ENCODE measurements at regions not wholly inside any gene's neighbourhood (a gene's known extent, or its start where the extent isn't known, plus 50 kb on each side); places are given as distances from the start of the nearest gene placed in this dataset.

- CTCF ChIA-PET (ENCODE audit: unreplicated experiment), result no interaction called here
- intact Hi-C loops (cut with micrococcal nuclease; ENCODE audit: unreplicated experiment), result no loop called here
- no peaks in the 10 kb centered on the region for H3K9me2 ChIP-seq (ENCODE audit: insufficient read depth, low read length)
Measured at GRCh38 chr6:153634416-153634815, 404.6 kb upstream of the OPRM1 start.

GRCh38 chr6:153625089-153625488 lies 414.0 kb upstream of the OPRM1 start:
- Histone ChIP-seq H3K4me3 (ENCODE audit: low read depth, low read length, poor library complexity, severe bottlenecking) (no peak overlapping the region), H3K27ac (ENCODE audit: low read depth, low read length, poor library complexity, severe bottlenecking) (no peak overlapping the region), H3K4me1 (ENCODE audit: insufficient read depth, low read length, poor library complexity, severe bottlenecking) (no peaks in the 10 kb centered on the region), H2AFZ (ENCODE audit: low read length) (no peak overlapping the region), H3K4me2 (ENCODE audit: low read length) (no peak overlapping the region), H3K9me3 (ENCODE audit: low read length) (no peaks in the 10 kb centered on the region), H4K20me1 (ENCODE audit: insufficient read depth, low read length) (no peaks in the 10 kb centered on the region), H3K79me2 (ENCODE audit: insufficient read depth, low read depth, low read length) (no peaks in the 10 kb centered on the region), H3K36me3 (ENCODE audit: insufficient read depth, low read length) (no peaks in the 10 kb centered on the region), H3K9me2 (ENCODE audit: insufficient read depth, low read length) (no peaks in the 10 kb centered on the region)
- no peak for DNase-seq (ENCODE audit: low spot score)
- ChIA-PET POLR2A (no interaction called here), CTCF (ENCODE audit: unreplicated experiment) (no interaction called here)
- TF ChIP-seq EZH2phosphoT487 (IDR thresholded peaks at IDR 0.05; ENCODE audit: borderline replicate concordance, low read depth, low read length) (no peak), CTCF (conservative IDR thresholded peaks at IDR 0.05; ENCODE audit: low read length) (no peak)
- BruUV-seq (replicated peaks), result no TSS peak
- intact Hi-C loops (cut with micrococcal nuclease; ENCODE audit: unreplicated experiment), result no loop called here

More at GRCh38 chr6:153634416-153634815, 404.6 kb upstream of the OPRM1 start:
- Histone ChIP-seq H2AFZ (ENCODE audit: low read length) (no peak overlapping the region), H3K4me2 (ENCODE audit: low read length) (no peak overlapping the region), H4K20me1 (ENCODE audit: insufficient read depth, low read length) (no peaks in the 10 kb centered on the region), H3K4me1 (ENCODE audit: insufficient read depth, low read length, poor library complexity, severe bottlenecking) (no peaks in the 10 kb centered on the region), H3K4me3 (ENCODE audit: low read depth, low read length, poor library complexity, severe bottlenecking) (no peak overlapping the region), H3K9me3 (ENCODE audit: low read length) (no peaks in the 10 kb centered on the region), H3K79me2 (ENCODE audit: insufficient read depth, low read depth, low read length) (no peaks in the 10 kb centered on the region), H3K36me3 (ENCODE audit: insufficient read depth, low read length) (no peaks in the 10 kb centered on the region), H3K27ac (ENCODE audit: low read depth, low read length, poor library complexity, severe bottlenecking) (no peak overlapping the region)
- DNase-seq (ENCODE audit: low spot score), result no peak
- TF ChIP-seq EZH2phosphoT487 (IDR thresholded peaks at IDR 0.05; ENCODE audit: borderline replicate concordance, low read depth, low read length) (no peak), CTCF (conservative IDR thresholded peaks at IDR 0.05; ENCODE audit: low read length) (no peak)
- POLR2A ChIA-PET, result interaction anchor here (1.0 kb wide), 1 partner anchor 14 kb away, joined by 3 read pairs; no protein-coding TSS in a partner anchor
- BruUV-seq (replicated peaks), result no TSS peak

GRCh38 chr6:153624528-153624927 lies 414.5 kb upstream of the OPRM1 start:
- Histone ChIP-seq H3K9me3 (ENCODE audit: low read length) (no peaks in the 10 kb centered on the region), H3K79me2 (ENCODE audit: insufficient read depth, low read depth, low read length) (no peaks in the 10 kb centered on the region), H4K20me1 (ENCODE audit: insufficient read depth, low read length) (no peaks in the 10 kb centered on the region), H3K4me1 (ENCODE audit: insufficient read depth, low read length, poor library complexity, severe bottlenecking) (no peaks in the 10 kb centered on the region), H3K4me3 (ENCODE audit: low read depth, low read length, poor library complexity, severe bottlenecking) (no peak overlapping the region), H3K9me2 (ENCODE audit: insufficient read depth, low read length) (no peaks in the 10 kb centered on the region), H3K27ac (ENCODE audit: low read depth, low read length, poor library complexity, severe bottlenecking) (no peak overlapping the region), H3K36me3 (ENCODE audit: insufficient read depth, low read length) (no peaks in the 10 kb centered on the region), H3K4me2 (ENCODE audit: low read length) (no peak overlapping the region), H2AFZ (ENCODE audit: low read length) (no peak overlapping the region)
- DNase-seq (ENCODE audit: low spot score), result no peak
- intact Hi-C loops (cut with micrococcal nuclease; ENCODE audit: unreplicated experiment), result no loop called here
- no peak for TF ChIP-seq CTCF (conservative IDR thresholded peaks at IDR 0.05; ENCODE audit: low read length)
- TF ChIP-seq EZH2phosphoT487 (IDR thresholded peaks at IDR 0.05; ENCODE audit: borderline replicate concordance, low read depth, low read length), result no peak
- ChIA-PET POLR2A (no interaction called here), CTCF (ENCODE audit: unreplicated experiment) (no interaction called here)
- BruUV-seq (replicated peaks), result no TSS peak
